ENCODE measurements at regions not wholly inside any gene's neighbourhood (a gene's known extent, or its start where the extent isn't known, plus 50 kb on each side); places are given as distances from the start of the nearest gene placed in this dataset.
"Not testable (repeated sequence)": the region's sequence is repeated elsewhere in the genome, so short reads cannot be mapped to it uniquely, and the experiment has no call there.

GRCh38 chr3:103295974-103296570, 861.3 kb downstream of the ZPLD1 start:
- DNase-seq = no peak
- no peak overlapping the region for H3K27ac Mint-ChIP-seq
- H3K9me3 Mint-ChIP-seq = no peaks in the 10 kb centered on the region
- CTCF ChIA-PET = no interaction called here
- no peaks in the 10 kb centered on the region for H3K27me3 Mint-ChIP-seq
- H3K36me3 Mint-ChIP-seq = no peaks in the 10 kb centered on the region
- no peak overlapping the region for H3K4me3 Mint-ChIP-seq
- no peaks in the 10 kb centered on the region for H3K4me1 Mint-ChIP-seq

GRCh38 chr3:103297502-103297901, 862.7 kb downstream of the ZPLD1 start:
- not testable (repeated sequence) for DNase-seq, H3K4me1 Mint-ChIP-seq, H3K9me3 Mint-ChIP-seq, H3K27me3 Mint-ChIP-seq, H3K36me3 Mint-ChIP-seq, H3K27ac Mint-ChIP-seq, H3K4me3 Mint-ChIP-seq
- CTCF ChIA-PET = interaction anchor here (0.6 kb wide), 1 partner anchor 1156 kb away, joined by 3 read pairs; no protein-coding TSS in a partner anchor

- H3K9me3 Mint-ChIP-seq = no peaks in the 10 kb centered on the region
- H3K4me3 Mint-ChIP-seq = no peak overlapping the region
- H3K27me3 Mint-ChIP-seq = no peaks in the 10 kb centered on the region
- DNase-seq = no peak
- CTCF ChIA-PET = no interaction called here
- no peaks in the 10 kb centered on the region for H3K4me1 Mint-ChIP-seq
- no peak overlapping the region for H3K27ac Mint-ChIP-seq
- no peaks in the 10 kb centered on the region for H3K36me3 Mint-ChIP-seq
Measured at GRCh38 chr3:103306104-103306503, 871.3 kb downstream of the ZPLD1 start.

- CTCF ChIA-PET = no interaction called here
Measured at GRCh38 chr3:103308921-103309320, 874.1 kb downstream of the ZPLD1 start.

GRCh38 chr3:103319912-103320311, 885.1 kb downstream of the ZPLD1 start:
- H3K27ac Mint-ChIP-seq = no peak overlapping the region
- CTCF ChIA-PET = no interaction called here
- H3K9me3 Mint-ChIP-seq = no peaks in the 10 kb centered on the region
- no peak for DNase-seq
- no peak overlapping the region for H3K4me3 Mint-ChIP-seq
- no peaks in the 10 kb centered on the region for H3K36me3 Mint-ChIP-seq
- H3K27me3 Mint-ChIP-seq = no peaks in the 10 kb centered on the region
- no peaks in the 10 kb centered on the region for H3K4me1 Mint-ChIP-seq

More at GRCh38 chr3:103308921-103309320, 874.1 kb downstream of the ZPLD1 start:
- no peaks in the 10 kb centered on the region for H3K27me3 Mint-ChIP-seq
- no peak overlapping the region for H3K27ac Mint-ChIP-seq
- no peaks in the 10 kb centered on the region for H3K4me1 Mint-ChIP-seq
- H3K4me3 Mint-ChIP-seq = no peak overlapping the region
- no peaks in the 10 kb centered on the region for H3K36me3 Mint-ChIP-seq
- no peak for DNase-seq
- H3K9me3 Mint-ChIP-seq = no peaks in the 10 kb centered on the region

GRCh38 chr3:103337179-103337845, 902.5 kb downstream of the ZPLD1 start:
- CTCF ChIA-PET = no interaction called here
- no peak for DNase-seq
- Mint-ChIP-seq H3K27ac (no peak overlapping the region), H3K27me3 (no peaks in the 10 kb centered on the region), H3K9me3 (no peaks in the 10 kb centered on the region), H3K4me1 (no peaks in the 10 kb centered on the region), H3K36me3 (no peaks in the 10 kb centered on the region), H3K4me3 (no peak overlapping the region)

GRCh38 chr3:103341078-103341606, 906.3 kb downstream of the ZPLD1 start:
- Mint-ChIP-seq H3K9me3 (no peaks in the 10 kb centered on the region), H3K36me3 (no peaks in the 10 kb centered on the region), H3K4me3 (no peak overlapping the region), H3K27ac (no peak overlapping the region), H3K4me1 (no peaks in the 10 kb centered on the region), H3K27me3 (no peaks in the 10 kb centered on the region)
- no peak for DNase-seq
- CTCF ChIA-PET = no interaction called here

- DNase-seq = no peak
- CTCF ChIA-PET = no interaction called here
- Mint-ChIP-seq H3K27me3 (no peaks in the 10 kb centered on the region), H3K4me1 (no peaks in the 10 kb centered on the region), H3K4me3 (no peak overlapping the region), H3K9me3 (no peaks in the 10 kb centered on the region), H3K36me3 (no peaks in the 10 kb centered on the region), H3K27ac (no peak overlapping the region)
Measured at GRCh38 chr3:103342205-103342731, 907.5 kb downstream of the ZPLD1 start.

GRCh38 chr3:103349760-103350159, 914.9 kb downstream of the ZPLD1 start:
- CTCF ChIA-PET = no interaction called here
- DNase-seq = no peak
- Mint-ChIP-seq H3K4me1 (no peaks in the 10 kb centered on the region), H3K9me3 (peaks cover 1% of the 10 kb centered on the region), H3K27me3 (no peaks in the 10 kb centered on the region), H3K27ac (no peak overlapping the region), H3K4me3 (no peak overlapping the region), H3K36me3 (no peaks in the 10 kb centered on the region)

GRCh38 chr3:103365467-103365866, 930.7 kb downstream of the ZPLD1 start:
- no peaks in the 10 kb centered on the region for H3K4me1 Mint-ChIP-seq
- no peaks in the 10 kb centered on the region for H3K36me3 Mint-ChIP-seq
- H3K9me3 Mint-ChIP-seq = peaks cover 2% of the 10 kb centered on the region
- CTCF ChIA-PET = no interaction called here
- H3K27me3 Mint-ChIP-seq = no peaks in the 10 kb centered on the region
- no peak overlapping the region for H3K27ac Mint-ChIP-seq
- no peak for DNase-seq
- no peak overlapping the region for H3K4me3 Mint-ChIP-seq

GRCh38 chr3:103367481-103367880, 932.7 kb downstream of the ZPLD1 start:
- H3K9me3 Mint-ChIP-seq = peaks cover 2% of the 10 kb centered on the region
- no peaks in the 10 kb centered on the region for H3K27me3 Mint-ChIP-seq
- no peaks in the 10 kb centered on the region for H3K36me3 Mint-ChIP-seq
- H3K4me1 Mint-ChIP-seq = no peaks in the 10 kb centered on the region
- no peak overlapping the region for H3K4me3 Mint-ChIP-seq
- CTCF ChIA-PET = interaction anchor here (0.6 kb wide), 1 partner anchor 8 kb away, joined by 5 read pairs; no protein-coding TSS in a partner anchor
- no peak for DNase-seq
- H3K27ac Mint-ChIP-seq = no peak overlapping the region

- Mint-ChIP-seq H3K4me1 (no peaks in the 10 kb centered on the region), H3K27me3 (no peaks in the 10 kb centered on the region), H3K36me3 (no peaks in the 10 kb centered on the region), H3K9me3 (peaks cover 2% of the 10 kb centered on the region), H3K27ac (no peak overlapping the region), H3K4me3 (no peak overlapping the region)
- no peak for DNase-seq
- CTCF ChIA-PET = no interaction called here
Measured at GRCh38 chr3:103371411-103371810, 936.6 kb downstream of the ZPLD1 start.

- no peaks in the 10 kb centered on the region for H3K27me3 Mint-ChIP-seq
- peaks cover 2% of the 10 kb centered on the region for H3K9me3 Mint-ChIP-seq
- no peaks in the 10 kb centered on the region for H3K36me3 Mint-ChIP-seq
- DNase-seq = no peak
- H3K4me1 Mint-ChIP-seq = no peaks in the 10 kb centered on the region
- no peak overlapping the region for H3K27ac Mint-ChIP-seq
- no peak overlapping the region for H3K4me3 Mint-ChIP-seq
- CTCF ChIA-PET = no interaction called here
Measured at GRCh38 chr3:103372031-103372430, 937.2 kb downstream of the ZPLD1 start.

GRCh38 chr3:103380391-103380790, 945.6 kb downstream of the ZPLD1 start:
- DNase-seq = no peak
- CTCF ChIA-PET = no interaction called here
- Mint-ChIP-seq H3K9me3 (no peaks in the 10 kb centered on the region), H3K4me3 (no peak overlapping the region), H3K36me3 (no peaks in the 10 kb centered on the region), H3K27ac (no peak overlapping the region), H3K27me3 (no peaks in the 10 kb centered on the region), H3K4me1 (no peaks in the 10 kb centered on the region)

All from activated naive CD4-positive, alpha-beta T cell treated with anti-CD3 and anti-CD28 coated beads, Interleukin-2, amount 10 ng/mL, durations not matched to agents 7 days and 5 days (primary cell).